GM18517 (cell line): ENCODE measurements at regions not wholly inside any gene's neighbourhood (a gene's known extent, or its start where the extent isn't known, plus 50 kb on each side); places are given as distances from the start of the nearest gene placed in this dataset.

Experiments used
- ATAC-seq: cut with Tn5 transposase; IDR thresholded peaks from one replicate; pipeline ENCODE4 v1.9.1; 2021; ENCODE audit warnings: mild to moderate bottlenecking, moderate library complexity; ENCODE audit not compliant: unreplicated experiment

- no peak for ATAC-seq
Observed at GRCh38 chr11:130611791-130612251, 163.4 kb downstream of the ADAMTS15 start.

DNA sequence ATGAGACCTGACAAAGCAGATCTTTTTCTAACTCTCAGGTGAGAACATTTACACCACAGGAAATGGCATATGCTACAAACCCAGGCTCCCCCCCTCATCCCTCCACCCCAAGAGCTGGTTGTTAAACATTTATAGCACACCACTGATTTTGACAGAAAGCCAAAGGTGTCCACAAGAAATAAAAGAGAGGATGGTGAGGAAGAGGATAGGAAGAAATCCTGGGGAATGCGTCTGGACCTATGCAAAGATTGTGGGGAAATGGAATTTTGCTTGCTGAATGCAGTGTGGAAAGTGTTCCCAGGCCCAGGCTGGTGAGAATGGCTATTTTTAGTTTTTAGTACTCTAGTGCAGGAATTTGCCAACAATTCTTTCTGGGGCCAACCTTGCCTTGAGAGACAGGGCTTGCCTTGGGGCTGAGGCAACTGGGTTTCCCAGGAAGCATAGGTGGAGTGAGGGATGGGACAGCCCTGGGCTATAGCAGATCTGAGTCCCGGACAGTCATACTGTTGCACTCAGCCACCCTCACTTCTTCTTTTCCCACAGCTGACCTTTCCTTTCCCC, 163.9 kb downstream of the ADAMTS15 start:
- ATAC-seq = no peak

- no peak for ATAC-seq
Observed at GRCh38 chr11:130613396-130613795, 165.0 kb downstream of the ADAMTS15 start.

DNA sequence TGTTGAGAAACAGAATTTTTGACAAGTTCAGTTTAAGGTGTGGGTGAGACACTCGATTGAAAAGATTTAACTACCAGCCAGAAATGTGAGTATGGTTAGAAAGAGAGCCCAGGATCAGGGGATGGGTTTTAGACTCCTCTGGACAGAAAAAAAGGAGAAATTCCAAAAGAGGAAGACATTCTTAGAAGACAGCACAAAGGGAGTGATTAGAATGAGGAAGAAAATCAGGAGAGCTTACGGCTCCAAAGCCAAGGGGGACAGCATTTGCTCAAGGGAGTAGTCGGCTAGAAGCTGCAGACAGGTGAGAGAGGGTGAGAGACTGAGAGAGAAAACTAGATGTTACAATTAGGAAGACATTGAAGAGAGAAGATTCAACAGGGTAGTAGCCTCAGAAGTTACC, 166.1 kb downstream of the ADAMTS15 start:
- ATAC-seq = no peak

DNA sequence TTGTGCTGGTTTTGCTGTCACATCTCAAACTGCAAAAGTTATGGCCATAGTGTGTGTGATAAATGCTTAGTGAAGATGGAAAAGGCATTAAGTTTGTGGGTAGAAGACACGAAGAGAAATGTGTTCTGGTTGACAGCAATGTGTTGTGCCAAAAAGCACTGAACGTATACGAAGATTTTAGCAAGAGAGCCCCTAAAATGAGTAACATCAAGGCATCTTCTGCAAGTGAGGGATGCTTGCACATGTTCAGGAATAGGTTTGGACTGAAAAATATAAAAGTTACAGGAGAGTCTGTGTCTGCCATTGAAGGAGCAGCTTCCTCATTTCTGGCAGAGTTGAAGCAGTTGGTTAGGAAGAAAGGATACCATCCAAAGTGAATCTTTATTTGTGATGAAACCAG, 167.1 kb downstream of the ADAMTS15 start:
- no peak for ATAC-seq

DNA sequence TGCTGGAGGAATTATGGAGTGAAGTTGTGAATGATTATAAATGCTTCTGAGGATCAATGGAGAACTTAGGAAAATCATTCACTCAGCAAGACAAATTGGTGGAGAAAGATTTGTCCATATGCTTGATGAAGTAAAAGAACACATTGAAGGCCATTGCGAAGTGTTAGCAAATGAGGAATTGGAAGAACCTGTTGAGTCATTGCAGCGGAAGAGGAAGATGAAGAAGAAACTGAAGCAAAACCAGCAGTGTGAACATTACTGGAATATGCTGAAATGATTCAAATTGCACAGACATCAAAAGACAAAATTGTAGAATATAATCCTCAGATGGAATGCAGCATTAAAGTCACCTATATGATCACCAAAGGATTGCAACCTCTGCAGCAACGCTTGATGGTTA, 168.1 kb downstream of the ADAMTS15 start:
- no peak for ATAC-seq

DNA sequence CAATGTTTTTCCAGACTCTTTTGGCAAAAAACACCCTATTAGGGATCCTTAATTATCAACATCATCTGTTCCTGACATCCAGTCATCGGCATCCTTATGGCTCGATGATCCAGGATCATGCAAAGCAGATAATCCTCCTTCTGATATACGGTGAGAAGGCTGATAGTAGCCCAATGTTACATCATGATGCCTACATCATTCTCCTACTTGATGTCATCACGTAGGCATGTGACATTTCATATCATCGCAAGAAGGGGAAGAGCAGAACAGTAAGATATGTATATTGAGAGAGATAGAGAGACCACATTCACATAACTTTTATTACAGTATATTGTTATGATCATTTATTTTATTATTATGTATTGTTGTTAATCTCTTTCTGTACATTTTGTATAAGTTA, 168.6 kb downstream of the ADAMTS15 start:
- no peak for ATAC-seq

DNA sequence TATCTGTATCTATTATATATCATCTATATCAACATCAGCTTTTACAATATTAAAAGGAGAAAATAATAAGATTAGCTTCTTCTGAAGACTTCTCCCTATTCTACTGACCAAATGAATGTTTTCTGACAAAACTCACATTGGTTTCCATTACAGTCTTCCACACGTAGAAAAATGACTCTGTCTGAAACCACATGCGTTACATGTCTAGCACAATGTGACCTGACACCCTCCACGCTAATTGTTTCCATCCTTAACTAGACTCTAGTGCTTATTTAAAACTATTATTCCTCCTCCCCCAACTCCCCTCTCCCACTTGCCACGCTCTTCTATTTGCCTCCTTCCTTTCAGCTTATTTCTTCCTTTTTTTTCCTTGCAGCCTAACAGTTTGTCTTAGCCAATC, 172.1 kb downstream of the ADAMTS15 start:
- ATAC-seq = no peak

- ATAC-seq = no peak
Observed at GRCh38 chr11:130622141-130622542, 173.7 kb downstream of the ADAMTS15 start.

- no peak for ATAC-seq
Observed at GRCh38 chr11:130623670-130624668, 175.5 kb downstream of the ADAMTS15 start.

DNA sequence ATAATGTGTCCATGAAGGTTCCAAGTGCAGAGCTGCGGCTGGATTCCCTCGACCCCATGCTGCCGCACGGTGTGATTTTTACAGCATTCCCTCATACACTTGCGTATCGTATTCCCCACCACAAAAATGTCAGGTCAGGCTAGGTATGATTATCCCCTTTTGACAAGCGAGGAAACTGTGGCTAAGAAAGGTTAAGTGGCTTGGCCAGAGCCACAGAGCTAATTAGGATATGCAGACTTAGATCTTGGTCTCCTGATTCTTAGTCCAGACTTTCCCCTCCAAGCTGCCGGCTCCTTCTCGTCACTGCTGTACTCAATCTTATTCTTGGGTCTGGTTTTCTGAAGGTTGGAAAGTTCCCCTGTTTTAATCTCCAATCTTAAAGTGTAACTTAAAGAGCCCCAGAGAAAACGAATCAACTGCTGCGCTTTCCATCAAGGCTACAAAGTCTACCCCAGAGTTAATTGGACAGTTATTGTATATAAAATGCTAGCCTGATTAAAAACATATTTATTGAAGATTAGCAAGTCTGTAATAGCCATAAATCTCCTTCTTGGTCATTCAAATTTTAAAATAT, 176.6 kb downstream of the ADAMTS15 start:
- ATAC-seq = no peak

DNA sequence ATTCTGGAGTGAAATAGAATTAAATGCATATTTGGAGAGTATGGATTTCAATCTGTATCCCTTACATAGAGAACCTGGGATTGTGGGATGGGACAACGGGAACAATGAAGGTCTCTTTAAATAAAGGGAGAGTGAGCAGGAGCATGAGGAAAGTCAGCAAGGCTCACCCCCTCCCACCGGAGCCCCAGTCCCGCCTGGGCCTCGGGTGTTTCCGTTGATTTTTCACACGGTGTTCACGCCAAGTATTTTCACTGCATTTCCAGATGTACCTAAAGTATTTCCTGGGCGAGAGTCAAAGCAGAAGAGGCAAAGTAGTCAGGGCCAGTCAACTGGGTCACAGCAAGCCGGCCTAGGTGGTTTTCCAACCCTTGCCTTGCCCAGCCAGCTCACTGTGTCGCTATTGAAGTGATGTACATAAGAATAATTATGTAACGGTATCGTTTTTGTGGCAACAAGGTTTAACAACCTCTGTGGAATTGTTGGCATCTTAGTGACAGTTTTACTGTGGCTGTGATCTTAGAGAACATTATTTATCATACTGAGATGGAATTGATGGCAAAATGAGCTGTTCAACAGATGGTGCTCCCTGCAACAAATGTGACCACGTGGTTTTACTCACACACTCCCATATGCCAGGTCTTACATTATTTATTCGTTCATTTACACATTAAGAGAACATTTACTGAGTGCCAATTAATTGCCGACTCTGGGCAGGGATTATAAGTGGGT, 177.3 kb downstream of the ADAMTS15 start:
- no peak for ATAC-seq

- no peak for ATAC-seq
Observed at GRCh38 chr11:130629039-130629438, 180.6 kb downstream of the ADAMTS15 start.

DNA sequence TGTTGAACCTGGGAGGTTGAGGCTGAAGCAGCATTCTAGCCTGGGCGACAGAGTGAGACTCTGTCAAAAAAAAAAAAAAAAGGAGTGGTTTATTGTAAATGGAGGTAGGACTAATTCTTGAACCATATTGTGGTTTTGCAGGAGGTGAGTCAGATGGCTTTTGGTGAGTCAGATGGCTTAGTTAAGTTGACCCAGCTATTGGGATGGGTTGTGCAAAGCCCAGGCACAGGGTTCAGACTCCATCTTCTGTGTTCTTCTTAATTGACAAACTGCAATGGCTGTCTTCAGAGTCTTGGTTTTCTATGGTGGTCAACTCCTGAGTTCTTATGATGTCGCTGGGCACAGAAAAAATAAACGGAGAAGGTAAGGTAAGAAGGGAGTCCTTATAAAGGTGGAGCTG, 182.7 kb downstream of the ADAMTS15 start:
- ATAC-seq = no peak

DNA sequence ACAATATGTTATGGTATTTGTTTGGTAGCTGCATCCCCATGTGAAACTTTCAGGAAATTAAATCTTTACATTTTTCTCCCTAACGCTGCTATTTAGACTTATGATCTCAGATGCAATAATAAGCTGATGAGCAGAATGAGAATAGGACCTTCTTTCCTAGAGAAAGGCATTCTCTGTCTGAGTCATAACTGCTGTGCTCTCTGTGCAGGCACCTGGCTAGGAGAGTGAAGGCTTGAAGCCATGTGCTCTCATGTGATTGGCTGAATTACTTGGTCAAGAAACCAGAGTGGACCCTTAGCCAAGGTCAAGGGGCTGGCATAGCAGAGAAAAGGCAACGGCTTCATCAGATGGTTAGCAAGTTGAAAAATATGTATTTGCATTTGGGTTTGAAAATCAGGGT, 185.0 kb downstream of the ADAMTS15 start:
- no peak for ATAC-seq

DNA sequence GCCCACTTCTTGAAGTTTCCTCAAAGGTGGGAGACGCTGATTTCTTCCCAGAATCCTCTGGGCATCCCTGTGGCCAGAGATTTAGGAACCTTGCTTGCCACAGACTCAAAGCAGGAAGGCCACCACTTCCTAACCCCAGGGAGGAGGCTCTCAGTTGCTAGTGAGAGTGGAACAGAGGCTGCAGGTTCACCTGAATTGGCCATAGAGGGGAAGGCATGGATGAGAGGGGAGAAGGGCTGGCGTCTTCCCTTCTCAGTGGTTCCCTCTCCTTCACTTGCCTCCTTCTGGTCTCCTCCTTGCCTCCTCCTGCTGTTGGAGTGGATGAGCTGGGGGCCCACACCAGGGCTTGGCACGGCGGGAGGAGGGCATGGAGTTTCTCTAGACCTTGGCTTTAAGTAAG, 185.7 kb downstream of the ADAMTS15 start:
- ATAC-seq = no peak

GRCh38 chr11:130634961-130635473, 186.6 kb downstream of the ADAMTS15 start:
- no peak for ATAC-seq

GRCh38 chr11:130635937-130636630, 187.6 kb downstream of the ADAMTS15 start:
- no peak for ATAC-seq

GRCh38 chr11:130636722-130637464, 188.4 kb downstream of the ADAMTS15 start:
- peak; percentile 93 for ATAC-seq

DNA sequence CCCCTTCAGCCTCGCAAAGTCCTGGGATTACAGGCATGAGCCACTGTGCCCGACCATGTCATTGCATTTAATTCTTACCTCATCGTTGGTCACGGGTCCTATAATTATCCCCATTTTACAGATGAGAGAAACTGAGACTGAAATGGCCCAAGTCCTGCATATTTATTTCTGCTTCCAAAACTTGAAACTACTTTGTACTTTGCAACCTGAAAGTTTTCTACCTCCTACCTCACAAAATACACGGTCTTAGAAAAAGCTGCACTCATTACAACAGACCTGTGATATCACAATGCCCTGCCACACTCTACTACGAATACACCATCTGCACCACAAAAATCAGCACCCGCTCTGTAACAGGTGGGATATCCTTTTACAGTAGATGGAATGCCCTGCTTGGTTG, 189.1 kb downstream of the ADAMTS15 start:
- ATAC-seq = no peak
